ENCODE measurements at regions not wholly inside any gene's neighbourhood (a gene's known extent, or its start where the extent isn't known, plus 50 kb on each side); places are given as distances from the start of the nearest gene placed in this dataset.
A peak's percentile ranks its signal among the peaks of the same experiment; 100 is the strongest.
"Not testable (repeated sequence)": the region's sequence is repeated elsewhere in the genome, so short reads cannot be mapped to it uniquely, and the experiment has no call there.

DNA sequence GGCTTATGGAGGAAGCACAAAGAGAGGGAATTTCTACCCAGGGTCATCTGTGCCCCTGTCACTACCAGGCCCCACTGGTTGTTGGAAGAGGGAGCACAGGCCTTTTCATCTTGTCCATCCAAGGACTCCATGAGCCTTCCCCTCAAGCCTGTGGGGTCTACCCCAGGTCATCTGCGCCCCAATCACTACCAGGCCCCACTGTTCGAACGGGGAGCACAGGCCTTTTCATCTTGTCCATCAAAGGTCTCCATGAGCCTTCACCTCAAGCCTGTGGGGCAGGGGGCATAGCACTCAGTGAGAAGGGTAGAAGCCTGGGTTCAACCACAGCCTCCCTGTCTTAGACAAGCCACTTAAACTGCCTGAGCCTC is 101.5 kb upstream of the CDH5 start:
- DNase-seq = no peak

DNA sequence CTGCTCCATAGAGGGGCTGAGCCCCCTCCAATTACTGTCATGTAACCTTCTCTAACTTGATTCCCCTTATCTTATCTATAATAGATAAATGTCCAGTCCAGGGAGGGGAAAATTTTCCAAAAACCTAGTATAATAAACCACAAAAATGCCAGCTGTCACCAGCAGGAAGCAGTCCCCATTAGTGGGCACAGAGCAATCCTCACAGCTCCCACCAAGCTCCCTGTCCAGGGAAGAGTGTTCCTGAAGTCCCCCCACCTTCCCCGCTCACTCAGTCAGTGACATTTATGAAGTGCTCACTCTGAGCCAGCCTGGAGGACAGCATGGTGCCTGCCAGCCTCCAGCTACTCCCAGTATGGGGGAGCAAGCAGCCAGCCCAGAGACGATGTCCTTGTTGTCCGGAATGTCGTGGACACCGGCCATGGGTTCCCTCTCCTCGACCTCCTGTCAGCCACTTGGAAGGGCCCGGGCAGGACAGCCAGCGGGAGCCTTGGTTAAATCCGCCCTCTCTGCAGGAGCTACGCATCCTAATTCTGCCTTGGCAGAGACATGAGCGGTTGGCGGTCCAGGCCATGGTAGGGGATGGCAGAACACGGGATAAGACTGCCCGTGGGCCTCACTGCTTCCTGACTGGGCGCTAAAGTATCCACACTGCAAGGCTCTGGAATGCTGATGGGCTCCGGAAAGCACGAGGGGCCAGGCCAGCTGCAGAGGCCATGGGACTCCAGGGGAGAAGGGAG is 102.0 kb upstream of the CDH5 start:
- no peak for DNase-seq

DNA sequence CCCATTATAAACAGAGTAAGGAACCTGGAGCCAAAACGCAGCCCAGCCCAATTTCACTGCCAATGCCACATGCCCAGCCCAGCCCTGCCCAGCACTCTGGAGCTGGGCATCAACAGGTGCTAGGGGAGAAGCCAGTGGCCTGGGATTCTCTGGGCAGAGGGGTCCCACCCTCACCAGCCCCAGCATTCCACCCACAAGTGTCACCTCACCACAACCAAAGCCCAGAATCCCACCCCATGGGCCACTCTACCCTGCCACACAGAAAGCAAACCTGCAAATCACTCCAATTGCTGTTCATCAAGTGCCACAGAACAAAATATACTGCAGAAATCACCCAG is 102.5 kb upstream of the CDH5 start:
- DNase-seq = no peak

GRCh38 chr16:66263168-66263972 is 103.1 kb upstream of the CDH5 start:
- no peak for DNase-seq

DNA sequence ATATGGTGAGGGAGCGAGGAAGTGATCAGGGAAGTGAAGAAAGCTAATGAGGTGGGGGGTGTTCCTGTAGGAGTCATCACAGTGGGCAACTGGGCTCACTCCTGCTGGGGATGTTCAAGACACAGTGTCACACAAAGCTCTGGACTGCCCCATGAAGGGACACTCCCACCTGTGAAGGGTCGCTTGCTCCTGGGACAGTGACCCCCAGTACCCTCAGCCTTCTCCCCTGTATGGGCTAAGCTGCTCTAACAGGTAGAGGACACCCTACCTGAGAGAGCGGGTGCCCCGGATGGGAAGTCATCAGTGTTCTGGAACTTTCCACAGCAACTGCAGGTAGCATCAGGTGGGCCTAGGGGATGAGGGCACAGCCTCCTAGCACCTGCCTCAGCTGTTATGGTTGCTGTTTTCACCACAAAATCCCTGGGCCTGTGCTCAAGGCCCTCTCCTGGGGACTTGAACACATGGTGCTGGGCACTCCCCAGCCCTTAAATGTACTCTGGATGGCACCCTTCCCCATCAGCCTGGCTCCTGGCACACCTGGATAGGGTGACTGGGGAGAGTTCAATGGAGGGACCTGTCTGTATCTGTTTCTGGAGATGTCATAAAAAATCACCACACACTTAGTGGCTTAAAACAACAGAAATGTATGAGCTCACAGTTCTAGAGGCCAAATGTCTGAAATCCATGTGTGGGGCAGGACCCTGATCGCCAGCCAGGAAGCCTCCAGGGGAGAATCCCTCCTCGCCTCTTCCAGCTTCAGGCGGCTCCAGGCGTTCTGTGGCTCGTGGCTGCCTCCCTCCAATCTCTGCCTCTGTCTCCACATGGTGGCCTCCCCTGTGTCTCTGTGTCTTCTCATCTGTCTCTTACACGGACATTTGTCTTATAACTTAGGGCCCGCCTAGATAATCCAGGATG is 104.0 kb upstream of the CDH5 start:
- DNase-seq = no peak

- no peak for DNase-seq
Measured at GRCh38 chr16:66261826-66262225, 104.7 kb upstream of the CDH5 start.

DNA sequence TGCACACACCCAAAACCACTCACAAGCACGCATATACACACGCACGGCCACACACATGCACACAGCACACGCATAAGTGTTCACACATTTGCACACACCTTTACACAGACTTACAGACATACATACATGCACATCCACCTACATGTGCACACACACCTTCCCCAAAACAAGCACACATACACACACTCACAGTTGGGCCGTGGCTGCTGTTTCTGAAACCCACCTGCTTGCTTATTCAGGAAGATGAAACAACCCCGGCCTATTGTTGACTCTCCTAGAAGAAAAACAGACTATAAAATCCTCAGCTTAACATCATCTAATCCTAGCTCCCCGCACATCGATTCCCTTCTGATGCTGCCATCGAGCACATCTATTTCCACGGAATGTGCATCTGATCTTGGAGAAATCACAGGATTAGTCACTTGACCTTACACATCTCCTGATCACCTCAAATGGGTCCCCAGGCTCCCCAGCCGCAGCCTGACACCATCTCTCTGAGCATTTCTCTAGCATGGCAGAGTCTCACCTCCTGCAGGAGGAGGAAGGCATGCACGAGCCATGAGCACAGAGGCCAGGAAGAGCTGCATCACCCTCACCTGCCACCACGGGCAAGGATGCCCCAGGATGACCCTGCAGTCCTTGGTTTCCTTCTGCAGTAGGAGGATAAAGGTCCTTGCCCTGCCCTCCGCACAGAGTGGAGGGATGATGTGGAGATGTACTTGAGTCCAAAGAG is 105.8 kb upstream of the CDH5 start:
- no peak for DNase-seq

GRCh38 chr16:66258916-66259845 is 107.3 kb upstream of the CDH5 start:
- DNase-seq = no peak

DNA sequence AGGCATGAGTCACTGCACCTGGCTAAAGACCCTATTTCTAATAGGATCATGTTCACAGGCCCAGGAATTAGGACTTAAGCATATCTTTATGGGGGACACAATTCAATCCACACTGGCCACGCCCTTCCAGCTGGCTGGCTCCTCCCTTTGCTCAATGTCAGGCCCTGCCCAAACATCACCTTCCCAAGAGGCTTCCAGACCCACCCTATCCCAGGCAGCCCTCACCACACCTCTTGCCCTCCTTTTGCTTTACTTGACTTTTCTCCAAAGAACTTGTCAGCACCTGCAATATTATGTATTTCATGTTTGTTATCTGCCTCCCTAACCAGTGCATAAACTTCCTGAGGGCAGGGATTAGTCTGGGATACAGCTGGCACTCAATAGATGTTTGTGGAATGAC is 109.6 kb upstream of the CDH5 start:
- DNase-seq = no peak

- no peak for DNase-seq
Measured at GRCh38 chr16:66255647-66256046, 110.8 kb upstream of the CDH5 start.

- DNase-seq = no peak
Measured at GRCh38 chr16:66254751-66255150, 111.7 kb upstream of the CDH5 start.

DNA sequence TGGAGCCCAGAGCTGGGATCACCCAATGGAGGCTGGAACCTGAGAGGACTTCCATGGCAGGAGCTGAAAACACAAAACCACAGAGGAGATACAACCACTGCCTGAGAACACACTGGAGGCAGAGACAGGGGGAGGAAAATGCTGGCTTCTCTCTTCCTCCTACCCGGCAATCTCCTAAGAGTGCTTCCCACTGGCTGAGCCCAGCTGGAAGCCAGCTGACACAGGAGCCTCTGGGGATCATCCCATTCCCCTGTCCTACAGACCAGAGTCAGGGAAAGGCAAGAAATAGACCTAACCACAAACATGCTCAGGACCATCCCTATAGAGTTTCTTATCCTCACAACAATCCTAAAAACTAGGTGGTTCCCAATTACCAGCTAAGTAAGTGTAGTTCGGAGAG is 112.4 kb upstream of the CDH5 start:
- no peak for DNase-seq

DNA sequence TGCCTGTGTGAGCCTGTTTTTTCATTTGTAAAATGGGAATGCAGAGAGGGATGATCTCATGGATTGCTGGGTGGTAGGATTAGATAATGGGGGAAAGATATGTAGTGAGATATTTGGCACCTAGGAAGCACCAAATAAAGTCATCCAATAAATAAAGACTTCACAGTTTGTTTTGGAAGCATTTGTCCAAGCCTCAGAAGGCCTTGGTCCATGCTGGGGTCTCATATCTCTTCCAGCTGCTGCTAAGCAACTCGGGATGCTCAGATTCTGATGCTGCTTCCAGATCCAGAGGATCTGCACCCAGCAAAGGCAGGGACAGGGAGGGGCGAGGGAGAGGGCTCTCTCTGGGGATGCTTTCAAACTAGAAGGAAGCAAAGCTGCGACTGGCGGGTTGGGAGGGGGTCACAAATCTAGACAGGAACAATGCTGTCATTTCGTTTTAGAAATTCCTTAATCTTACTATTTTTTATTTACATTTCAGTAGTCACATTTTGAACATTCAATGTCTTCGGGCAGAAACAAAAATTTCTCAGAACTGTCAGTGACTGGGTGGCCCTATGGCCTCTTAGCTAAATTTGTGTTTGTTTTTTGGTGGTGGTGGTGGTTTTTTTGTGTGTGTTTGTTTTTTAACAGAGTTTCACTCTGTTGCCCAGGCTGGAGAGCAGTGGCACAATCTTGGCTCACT is 114.9 kb upstream of the CDH5 start:
- no peak for DNase-seq

- peak; percentile 55 for DNase-seq
Measured at GRCh38 chr16:66250686-66251431, 115.6 kb upstream of the CDH5 start.

GRCh38 chr16:66247516-66248481 is 118.7 kb upstream of the CDH5 start:
- DNase-seq = peak; percentile 42

DNA sequence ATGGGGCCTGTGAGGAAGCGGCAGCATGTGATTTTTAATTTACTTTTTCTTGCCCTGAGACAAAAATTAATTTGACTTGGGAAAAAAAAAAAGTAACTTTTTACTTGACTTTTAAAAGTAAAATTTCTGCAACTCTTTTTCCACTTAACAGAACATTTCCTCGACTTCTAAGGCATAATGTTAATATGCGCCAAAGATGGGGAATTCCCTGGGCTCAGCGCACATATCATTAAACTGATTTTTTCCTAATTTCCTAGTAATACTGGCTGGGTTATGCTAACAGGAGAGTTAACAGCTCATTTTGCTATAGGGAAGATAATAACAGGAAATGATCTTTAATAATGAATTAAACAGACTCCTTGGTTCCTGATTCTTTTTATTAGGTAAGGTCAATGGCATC is 120.6 kb upstream of the CDH5 start:
- DNase-seq = no peak

DNA sequence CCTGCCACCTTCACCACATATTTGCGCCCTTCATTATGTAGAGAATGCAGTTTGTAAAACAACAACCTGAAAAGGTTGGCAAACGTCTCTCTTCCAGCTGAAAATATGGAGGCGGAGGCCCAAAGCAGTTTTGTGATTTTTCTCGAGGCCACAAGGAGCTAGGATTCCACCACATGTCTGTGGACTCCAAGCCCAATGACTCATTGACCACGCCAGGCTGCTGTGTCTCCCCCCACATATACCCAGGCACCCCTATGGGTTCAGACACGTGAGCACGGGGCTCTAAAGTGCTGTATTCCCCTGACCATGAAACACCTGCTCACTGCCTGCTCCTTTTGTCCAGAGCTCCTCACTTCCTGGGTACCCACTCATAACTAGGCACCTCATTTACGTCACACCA is 121.4 kb upstream of the CDH5 start:
- DNase-seq = no peak

DNA sequence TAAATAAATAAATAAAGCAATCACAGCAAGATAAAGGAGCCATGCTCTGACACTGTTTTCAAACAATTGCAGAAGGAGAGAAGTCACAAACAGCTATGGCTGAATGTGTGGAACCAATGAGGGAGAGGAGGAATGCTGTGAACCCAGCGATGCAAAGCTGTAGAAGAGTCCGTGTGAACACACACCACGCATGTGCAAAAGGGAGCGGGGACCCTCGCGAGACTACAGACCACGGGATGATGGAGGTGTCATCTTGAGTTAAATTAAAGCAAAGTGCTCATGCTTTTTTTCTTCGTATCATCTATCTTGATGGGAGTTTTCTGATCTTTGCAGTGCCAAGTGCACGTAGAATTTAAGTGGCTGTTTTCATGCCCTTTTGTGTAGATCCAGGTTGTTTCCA is 123.8 kb upstream of the CDH5 start:
- DNase-seq = no peak

GRCh38 chr16:66242206-66242605 is 124.3 kb upstream of the CDH5 start:
- not testable (repeated sequence) for DNase-seq

Data from T1000 (cell line).